ENCODE measurements at regions not wholly inside any gene's neighbourhood (a gene's known extent, or its start where the extent isn't known, plus 50 kb on each side); places are given as distances from the start of the nearest gene placed in this dataset.

DNA sequence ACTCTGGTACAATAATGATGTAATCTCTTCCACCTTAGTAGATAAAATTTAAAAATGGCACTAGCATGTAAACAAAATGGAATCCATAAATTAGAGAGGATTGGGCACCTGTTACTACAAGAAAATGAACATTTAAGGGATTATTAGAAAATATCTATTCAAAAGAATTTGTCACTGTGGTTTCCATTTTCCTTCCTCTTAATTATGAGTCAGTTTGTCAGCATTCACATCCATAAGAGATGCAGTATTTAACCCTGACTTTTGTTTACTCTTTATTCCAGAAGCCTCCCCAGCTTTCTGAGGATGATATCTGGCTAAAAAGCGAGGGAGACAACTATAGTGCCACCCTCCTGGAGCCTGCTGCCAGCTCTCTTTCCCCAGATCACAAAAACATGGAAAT, 72.1 kb downstream of the C9orf152 start:
- intact Hi-C loops (cut with micrococcal nuclease; ENCODE audit: unreplicated experiment), result no loop called here
- no peaks in the 10 kb centered on the region for H3K27me3 Mint-ChIP-seq (ENCODE audit: unreplicated experiment)
- BruUV-seq (replicated peaks), result no TSS peak
- CTCF ChIA-PET, result no interaction called here
- H3K9me3 Mint-ChIP-seq (ENCODE audit: low read depth, unreplicated experiment), result no peaks in the 10 kb centered on the region
- H3K4me1 Mint-ChIP-seq (ENCODE audit: low read depth, unreplicated experiment), result peaks cover 15% of the 10 kb centered on the region
- no peak overlapping the region for H3K27ac Mint-ChIP-seq (ENCODE audit: unreplicated experiment)
- TF ChIP-seq, protein P1, sequence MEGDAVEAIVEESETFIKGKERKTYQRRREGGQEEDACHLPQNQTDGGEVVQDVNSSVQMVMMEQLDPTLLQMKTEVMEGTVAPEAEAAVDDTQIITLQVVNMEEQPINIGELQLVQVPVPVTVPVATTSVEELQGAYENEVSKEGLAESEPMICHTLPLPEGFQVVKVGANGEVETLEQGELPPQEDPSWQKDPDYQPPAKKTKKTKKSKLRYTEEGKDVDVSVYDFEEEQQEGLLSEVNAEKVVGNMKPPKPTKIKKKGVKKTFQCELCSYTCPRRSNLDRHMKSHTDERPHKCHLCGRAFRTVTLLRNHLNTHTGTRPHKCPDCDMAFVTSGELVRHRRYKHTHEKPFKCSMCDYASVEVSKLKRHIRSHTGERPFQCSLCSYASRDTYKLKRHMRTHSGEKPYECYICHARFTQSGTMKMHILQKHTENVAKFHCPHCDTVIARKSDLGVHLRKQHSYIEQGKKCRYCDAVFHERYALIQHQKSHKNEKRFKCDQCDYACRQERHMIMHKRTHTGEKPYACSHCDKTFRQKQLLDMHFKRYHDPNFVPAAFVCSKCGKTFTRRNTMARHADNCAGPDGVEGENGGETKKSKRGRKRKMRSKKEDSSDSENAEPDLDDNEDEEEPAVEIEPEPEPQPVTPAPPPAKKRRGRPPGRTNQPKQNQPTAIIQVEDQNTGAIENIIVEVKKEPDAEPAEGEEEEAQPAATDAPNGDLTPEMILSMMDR (IDR thresholded peaks at IDR 0.05; ENCODE audit: unreplicated experiment), result no peak
- H3K36me3 Mint-ChIP-seq (ENCODE audit: insufficient read depth, unreplicated experiment), result peaks cover 1% of the 10 kb centered on the region
- no peak overlapping the region for H3K4me3 Mint-ChIP-seq (ENCODE audit: low read depth, unreplicated experiment)
- DNase-seq, result no peak

GRCh38 chr9:110136802-110137201, 71.2 kb downstream of the C9orf152 start:
- intact Hi-C loops (cut with micrococcal nuclease; ENCODE audit: unreplicated experiment), result no loop called here
- CTCF ChIA-PET, result no interaction called here
- Mint-ChIP-seq H3K9me3 (ENCODE audit: low read depth, unreplicated experiment) (no peaks in the 10 kb centered on the region), H3K4me3 (ENCODE audit: low read depth, unreplicated experiment) (no peak overlapping the region), H3K27me3 (ENCODE audit: unreplicated experiment) (no peaks in the 10 kb centered on the region), H3K4me1 (ENCODE audit: low read depth, unreplicated experiment) (peaks cover 22% of the 10 kb centered on the region), H3K36me3 (ENCODE audit: insufficient read depth, unreplicated experiment) (peaks cover 10% of the 10 kb centered on the region), H3K27ac (ENCODE audit: unreplicated experiment) (peak overlapping the region; percentile 42)
- no peak for DNase-seq
- no TSS peak for BruUV-seq (replicated peaks)
- TF ChIP-seq, protein P1 (IDR thresholded peaks at IDR 0.05; ENCODE audit: unreplicated experiment), result no peak

- Mint-ChIP-seq H3K9me3 (ENCODE audit: low read depth, unreplicated experiment) (peaks cover 2% of the 10 kb centered on the region), H3K27ac (ENCODE audit: unreplicated experiment) (no peak overlapping the region), H3K27me3 (ENCODE audit: unreplicated experiment) (no peaks in the 10 kb centered on the region), H3K36me3 (ENCODE audit: insufficient read depth, unreplicated experiment) (peaks cover 10% of the 10 kb centered on the region), H3K4me3 (ENCODE audit: low read depth, unreplicated experiment) (no peak overlapping the region), H3K4me1 (ENCODE audit: low read depth, unreplicated experiment) (peaks cover 31% of the 10 kb centered on the region)
- TF ChIP-seq, protein P1 (IDR thresholded peaks at IDR 0.05; ENCODE audit: unreplicated experiment), result no peak
- intact Hi-C loops (cut with micrococcal nuclease; ENCODE audit: unreplicated experiment), result loop anchor here (5.0 kb wide), 1 partner anchor 73 kb away; no protein-coding TSS in a partner anchor
- DNase-seq, result no peak
- BruUV-seq (replicated peaks), result no TSS peak
- CTCF ChIA-PET, result no interaction called here
Observed at GRCh38 chr9:110140276-110140675, 67.7 kb downstream of the C9orf152 start.

DNA sequence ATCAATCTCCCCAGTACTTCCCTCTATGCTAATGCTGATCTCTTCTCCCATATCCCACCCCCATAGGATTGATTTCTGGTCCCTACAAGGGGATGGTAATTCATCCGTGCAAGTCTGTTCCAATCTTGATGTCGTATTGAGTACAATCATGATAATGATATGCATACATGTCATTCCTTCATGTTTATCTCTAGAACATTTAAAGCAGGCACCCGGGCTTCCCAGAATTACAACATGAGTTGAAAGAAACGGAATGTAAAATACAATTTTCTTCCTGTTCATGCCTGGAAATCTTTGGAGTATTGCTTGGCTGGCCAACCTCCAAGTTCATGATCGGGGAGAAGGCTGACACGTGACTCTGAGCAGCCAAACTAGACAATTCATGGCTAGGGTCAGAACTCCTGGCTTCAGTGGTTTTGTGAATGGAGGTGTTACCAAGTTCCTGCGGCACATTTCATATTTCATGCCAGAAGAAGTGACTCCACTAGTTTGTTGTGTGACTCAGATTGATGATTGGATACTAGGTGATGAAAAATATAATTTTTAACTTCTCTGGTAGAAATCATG, 66.6 kb downstream of the C9orf152 start:
- Mint-ChIP-seq H3K27me3 (ENCODE audit: unreplicated experiment) (no peaks in the 10 kb centered on the region), H3K4me1 (ENCODE audit: low read depth, unreplicated experiment) (peaks cover 31% of the 10 kb centered on the region), H3K4me3 (ENCODE audit: low read depth, unreplicated experiment) (no peak overlapping the region), H3K36me3 (ENCODE audit: insufficient read depth, unreplicated experiment) (peaks cover 10% of the 10 kb centered on the region), H3K9me3 (ENCODE audit: low read depth, unreplicated experiment) (peaks cover 2% of the 10 kb centered on the region), H3K27ac (ENCODE audit: unreplicated experiment) (peak overlapping the region; percentile 66)
- DNase-seq, result peak; percentile 21
- intact Hi-C loops (cut with micrococcal nuclease; ENCODE audit: unreplicated experiment), result loop anchor here (5.0 kb wide), 1 partner anchor 74 kb away; no protein-coding TSS in a partner anchor
- BruUV-seq (replicated peaks), result no TSS peak
- TF ChIP-seq, protein P1 (IDR thresholded peaks at IDR 0.05; ENCODE audit: unreplicated experiment), result no peak
- CTCF ChIA-PET, result no interaction called here
